ENCODE measurements at regions not wholly inside any gene's neighbourhood (a gene's known extent, or its start where the extent isn't known, plus 50 kb on each side); places are given as distances from the start of the nearest gene placed in this dataset.

DNA sequence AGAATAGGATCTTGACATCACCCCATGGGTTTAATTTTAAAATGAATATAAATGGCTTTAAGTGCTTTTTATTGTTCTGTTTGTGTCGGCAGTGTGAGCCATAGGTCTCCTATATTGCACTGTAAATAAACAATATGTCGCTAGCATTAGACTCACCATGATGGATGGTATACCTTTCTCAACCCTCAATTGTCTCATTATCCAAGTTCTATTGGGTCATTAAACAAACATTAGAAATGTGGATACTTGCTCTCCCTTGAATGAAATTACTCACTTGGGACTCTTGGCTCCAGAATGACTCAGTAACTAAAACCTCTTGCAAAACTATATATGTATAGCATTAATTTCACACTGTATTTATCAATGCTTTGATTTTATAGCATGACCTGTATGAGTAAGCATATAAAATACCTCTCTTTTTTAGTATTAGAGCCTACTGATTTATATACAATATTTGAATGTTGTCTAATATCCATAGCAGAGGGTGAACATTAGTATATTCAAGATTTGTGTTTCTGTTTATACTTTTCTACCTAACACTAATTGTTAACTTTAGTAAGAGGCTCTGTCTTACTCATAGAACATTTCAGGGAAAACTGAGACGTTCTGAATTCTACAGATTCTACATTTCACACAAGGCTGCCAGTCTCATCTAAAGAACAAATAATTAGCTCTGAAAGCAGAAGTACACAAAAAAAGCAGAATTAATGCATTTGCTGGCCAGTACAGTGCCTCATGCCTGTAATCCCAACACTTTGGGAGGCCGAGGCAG lies 303.8 kb upstream of the PRR16 start:
- no peaks in the 10 kb centered on the region for H3K9me3 ChIP-seq
- TF ChIP-seq POLR2A (IDR thresholded peaks at IDR 0.05) (no peak), CTCF (IDR thresholded peaks at IDR 0.05) (no peak)
- ATAC-seq: no peak
- H3K36me3 ChIP-seq: no peaks in the 10 kb centered on the region
- no peak overlapping the region for H3K27ac ChIP-seq
- WGBS (ENCODE audit: insufficient coverage, low coverage, low lambda C conversion rate, missing lambda C conversion rate): 42% methylated on average over 4 of the region's 4 CpGs
- intact Hi-C loops (cut with DNase I): no loop called here
- H3K4me1 ChIP-seq: peaks cover 0 to 10% (median 3%) of the 10 kb centered on the region in 4 donors
- DNase-seq: no peak
- no peaks in the 10 kb centered on the region for H3K27me3 ChIP-seq
- H3K4me3 ChIP-seq: no peak overlapping the region

GRCh38 chr5:120162321-120162720 lies 301.8 kb upstream of the PRR16 start:
- no peak for ATAC-seq
- Histone ChIP-seq H3K4me1 (no peaks in the 10 kb centered on the region), H3K27ac (no peak overlapping the region), H3K36me3 (no peaks in the 10 kb centered on the region), H3K9me3 (no peaks in the 10 kb centered on the region), H3K27me3 (no peaks in the 10 kb centered on the region), H3K4me3 (no peak overlapping the region)
- TF ChIP-seq CTCF (IDR thresholded peaks at IDR 0.05): no peak
- TF ChIP-seq POLR2A (IDR thresholded peaks at IDR 0.05): no peak
- no peak for DNase-seq
- intact Hi-C loops (cut with DNase I): no loop called here

GRCh38 chr5:120164037-120164436 lies 300.1 kb upstream of the PRR16 start:
- H3K4me1 ChIP-seq: no peaks in the 10 kb centered on the region
- H3K27ac ChIP-seq: no peak overlapping the region
- no peaks in the 10 kb centered on the region for H3K9me3 ChIP-seq
- 44% methylated on average over 3 of the region's 3 CpGs for WGBS (ENCODE audit: insufficient coverage, low coverage, low lambda C conversion rate, missing lambda C conversion rate)
- no peaks in the 10 kb centered on the region for H3K36me3 ChIP-seq
- no peak overlapping the region for H3K4me3 ChIP-seq
- ATAC-seq: no peak
- no peak for DNase-seq
- no peaks in the 10 kb centered on the region for H3K27me3 ChIP-seq
- intact Hi-C loops (cut with DNase I): no loop called here
- TF ChIP-seq POLR2A (IDR thresholded peaks at IDR 0.05): no peak
- no peak for TF ChIP-seq CTCF (IDR thresholded peaks at IDR 0.05)

GRCh38 chr5:120164986-120165385 lies 299.1 kb upstream of the PRR16 start:
- ATAC-seq (no peak), DNase-seq (no peak)
- Histone ChIP-seq H3K4me1 (no peaks in the 10 kb centered on the region), H3K4me3 (no peak overlapping the region), H3K36me3 (no peaks in the 10 kb centered on the region), H3K27me3 (no peaks in the 10 kb centered on the region), H3K27ac (no peak overlapping the region), H3K9me3 (no peaks in the 10 kb centered on the region)
- WGBS (ENCODE audit: insufficient coverage, low coverage, low lambda C conversion rate, missing lambda C conversion rate): 59% methylated on average over 1 of the region's 1 CpG
- no peak for TF ChIP-seq POLR2A (IDR thresholded peaks at IDR 0.05)
- TF ChIP-seq CTCF (IDR thresholded peaks at IDR 0.05): no peak
- intact Hi-C loops (cut with DNase I): no loop called here

- H3K27ac ChIP-seq: no peak overlapping the region
- ATAC-seq (no peak), DNase-seq (no peak)
- 75% methylated on average over 3 of the region's 3 CpGs for WGBS (ENCODE audit: insufficient coverage, low coverage, low lambda C conversion rate, missing lambda C conversion rate)
- intact Hi-C loops (cut with DNase I): no loop called here
- TF ChIP-seq POLR2A (IDR thresholded peaks at IDR 0.05) (no peak), CTCF (IDR thresholded peaks at IDR 0.05) (no peak)
- no peaks in the 10 kb centered on the region for H3K4me1 ChIP-seq
- no peaks in the 10 kb centered on the region for H3K27me3 ChIP-seq
- H3K4me3 ChIP-seq: no peak overlapping the region
- no peaks in the 10 kb centered on the region for H3K9me3 ChIP-seq
- H3K36me3 ChIP-seq: no peaks in the 10 kb centered on the region
These were observed 291.0 kb upstream of the PRR16 start for GRCh38 chr5:120173125-120173524.

Data from right lobe of liver (tissue), 6 donors.